G401 (cell line): ENCODE measurements at regions not wholly inside any gene's neighbourhood (a gene's known extent, or its start where the extent isn't known, plus 50 kb on each side); places are given as distances from the start of the nearest gene placed in this dataset.

Experiments used
- DNase-seq: peaks from one replicate; pipeline ENCODE4 v3.0.0-alpha.2; 2015; ENCODE audit warnings: low spot score
- in situ Hi-C: cut with HindIII; loops from 2 replicates; pipeline ENCODE4 v1.10.0; 2016; ENCODE audit warnings: low sequenced_read_pairs, mixed read lengths

DNA sequence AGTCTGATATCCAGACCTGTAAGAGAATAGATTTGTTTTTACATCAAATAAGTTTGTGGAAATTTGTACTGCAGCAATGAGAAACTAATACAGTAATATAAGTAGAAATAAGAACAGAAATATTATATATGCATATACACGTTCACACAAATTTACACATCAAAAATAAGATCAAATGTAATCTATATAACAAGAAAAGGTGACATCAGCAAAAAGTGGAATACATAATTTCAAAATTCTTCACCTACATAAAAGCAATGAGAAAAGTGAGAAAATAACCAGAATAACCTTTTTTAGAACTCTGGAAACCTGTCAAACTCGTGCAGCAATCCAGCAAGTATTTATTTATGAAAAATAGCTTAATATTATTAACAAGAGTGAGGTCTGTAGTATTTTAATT is 1124.6 kb upstream of the ATXN7L3B start:
- DNase-seq: no peak
- in situ Hi-C loops: no loop called here

- in situ Hi-C loops: no loop called here
- DNase-seq: no peak
These were observed 1123.7 kb upstream of the ATXN7L3B start for GRCh38 chr12:73413974-73414373.

GRCh38 chr12:73414926-73415325 is 1122.7 kb upstream of the ATXN7L3B start:
- in situ Hi-C loops: no loop called here
- DNase-seq: no peak

- no peak for DNase-seq
- in situ Hi-C loops: no loop called here
These were observed 1119.1 kb upstream of the ATXN7L3B start for GRCh38 chr12:73418541-73418940.

- no peak for DNase-seq
- in situ Hi-C loops: no loop called here
These were observed 1115.8 kb upstream of the ATXN7L3B start for GRCh38 chr12:73421832-73422231.

DNA sequence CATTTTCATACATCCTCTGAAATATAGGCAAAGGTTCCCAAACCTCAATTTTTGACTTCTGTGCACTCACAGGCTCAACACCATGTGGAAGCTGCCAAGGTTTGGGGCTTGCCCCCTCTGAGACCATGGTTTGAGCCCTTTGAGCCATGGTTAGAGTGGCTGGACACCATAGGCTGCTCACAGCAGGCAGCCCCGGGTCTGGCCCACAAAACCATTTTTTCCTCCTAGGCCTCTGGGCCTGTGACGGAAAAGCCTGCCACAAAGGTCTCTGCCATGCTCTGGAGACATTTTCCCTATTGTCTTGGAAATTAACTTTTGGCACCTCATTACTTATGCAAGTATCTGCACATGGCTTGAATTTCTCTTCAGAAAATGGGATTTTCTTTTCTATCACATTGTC is 1113.2 kb upstream of the ATXN7L3B start:
- DNase-seq: no peak
- in situ Hi-C loops: no loop called here

- in situ Hi-C loops: no loop called here
- DNase-seq: no peak
These were observed 1091.8 kb upstream of the ATXN7L3B start for GRCh38 chr12:73445658-73446324.

- in situ Hi-C loops: no loop called here
- no peak for DNase-seq
These were observed 1084.8 kb upstream of the ATXN7L3B start for GRCh38 chr12:73452672-73453469.

DNA sequence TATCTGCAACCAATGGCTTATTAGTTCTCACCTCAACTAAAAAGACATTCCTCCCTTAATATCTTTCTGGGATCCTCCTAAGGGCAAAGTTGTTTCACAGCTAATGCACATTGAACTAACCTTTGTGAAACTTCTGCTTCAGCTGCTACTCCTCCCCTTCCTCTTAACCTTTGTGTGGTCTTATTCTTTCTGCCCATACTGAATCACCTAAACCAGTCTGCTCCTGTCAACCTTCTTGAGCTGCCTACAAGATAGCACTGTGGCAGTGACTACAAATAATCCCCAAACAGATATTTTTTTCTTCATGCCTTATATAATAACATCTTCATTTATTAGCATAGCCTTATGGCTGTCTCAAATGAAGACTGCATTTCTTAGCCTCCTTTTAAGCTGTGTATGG is 1077.4 kb upstream of the ATXN7L3B start:
- no peak for DNase-seq
- in situ Hi-C loops: no loop called here

GRCh38 chr12:73465106-73465505 is 1072.5 kb upstream of the ATXN7L3B start:
- in situ Hi-C loops: no loop called here
- no peak for DNase-seq

- no peak for DNase-seq
- in situ Hi-C loops: no loop called here
These were observed 1051.4 kb upstream of the ATXN7L3B start for GRCh38 chr12:73486256-73486655.

DNA sequence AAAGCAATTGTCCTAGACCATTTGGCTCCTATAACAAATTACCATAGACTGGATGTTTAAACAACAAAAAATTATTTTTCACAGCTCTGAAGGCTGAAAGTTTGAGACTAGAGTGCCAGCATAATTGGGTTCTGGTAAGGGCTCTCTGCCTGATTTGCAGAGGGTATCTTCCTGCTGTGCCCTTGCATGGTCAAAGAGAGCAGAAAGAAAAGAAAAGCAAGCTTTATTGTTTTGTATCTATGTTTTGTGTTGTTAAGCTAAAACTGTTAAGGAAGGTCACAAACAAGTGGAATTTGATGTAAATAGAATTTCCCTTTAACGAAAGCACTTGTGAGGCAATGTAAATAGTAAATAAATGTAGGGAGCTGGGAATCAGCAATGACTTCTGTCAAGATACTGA is 1031.0 kb upstream of the ATXN7L3B start:
- no peak for DNase-seq
- in situ Hi-C loops: no loop called here

DNA sequence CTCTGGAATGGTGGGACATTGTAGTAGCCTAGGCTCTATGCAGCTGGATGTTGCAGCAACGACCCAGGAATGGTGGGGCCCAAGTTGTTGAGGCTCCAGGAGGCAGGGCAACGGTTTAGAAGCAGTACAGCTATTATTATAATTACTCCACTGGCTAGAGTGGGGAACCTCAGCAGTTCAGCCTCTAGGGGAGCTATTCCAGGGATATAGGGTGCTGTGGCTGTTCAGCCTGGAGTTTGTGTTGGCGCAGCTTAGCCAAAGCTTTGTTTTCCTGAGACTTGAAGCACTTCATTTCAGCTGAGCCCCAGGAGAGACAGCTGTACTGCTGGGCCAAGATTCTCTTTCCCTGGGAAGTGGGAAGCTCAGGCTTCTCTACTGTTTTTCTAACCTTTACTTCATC is 1023.0 kb upstream of the ATXN7L3B start:
- in situ Hi-C loops: no loop called here
- no peak for DNase-seq

DNA sequence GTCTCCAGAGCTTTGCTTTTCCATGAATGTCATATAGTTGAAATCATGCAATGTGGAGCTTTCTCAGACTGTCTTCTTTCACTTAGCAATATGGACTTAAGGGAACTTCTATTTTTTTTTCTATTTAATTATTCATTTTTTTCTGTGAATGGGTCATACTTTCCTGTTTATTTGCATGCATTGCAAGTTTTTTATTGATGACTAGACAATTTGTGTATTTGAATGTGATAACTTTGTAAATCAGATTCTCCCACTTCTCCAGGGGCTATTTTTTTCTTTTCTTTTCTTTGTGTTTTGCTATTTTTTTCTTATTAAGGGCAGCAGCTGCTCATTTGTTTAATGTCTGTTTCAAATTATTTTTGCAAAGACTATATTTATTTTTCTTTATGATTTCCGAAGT is 1019.8 kb upstream of the ATXN7L3B start:
- in situ Hi-C loops: no loop called here
- no peak for DNase-seq

DNA sequence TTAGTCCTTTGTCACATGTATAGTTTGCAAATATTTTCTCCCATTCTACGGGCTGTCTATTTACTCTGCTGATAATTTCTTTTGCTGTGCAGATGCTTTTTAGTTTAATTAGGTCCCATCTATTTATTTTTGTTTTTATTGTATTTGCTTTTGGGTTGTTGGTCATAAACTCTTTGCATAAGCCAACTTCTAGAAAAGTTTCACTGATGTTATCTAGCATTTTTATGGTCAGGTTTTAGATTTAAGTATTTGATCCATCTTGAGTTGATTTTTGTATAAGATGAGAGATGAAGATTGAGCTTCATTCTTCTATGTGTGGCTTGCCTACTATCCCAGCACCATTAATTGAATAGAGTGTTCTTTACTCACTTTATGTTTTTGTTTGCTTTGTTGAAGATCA is 1008.4 kb upstream of the ATXN7L3B start:
- in situ Hi-C loops: no loop called here

DNA sequence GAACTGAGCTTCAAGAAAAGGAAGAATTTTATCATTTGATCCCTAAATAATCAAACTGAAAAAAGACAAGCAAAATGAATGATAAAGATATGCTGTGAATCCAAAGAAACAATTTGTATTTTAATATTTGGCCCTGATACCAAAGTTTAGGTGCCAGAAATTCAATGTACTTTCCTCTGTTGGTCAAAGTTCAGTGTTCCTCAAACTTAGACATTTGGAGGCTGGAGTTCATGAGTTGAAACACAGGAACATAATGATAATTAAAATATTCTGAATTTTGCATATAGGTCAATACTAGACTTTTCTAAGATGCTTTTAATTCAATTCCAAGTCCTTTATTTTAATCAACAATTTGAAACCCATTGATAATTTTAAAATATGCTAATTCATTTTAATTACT is 1007.7 kb upstream of the ATXN7L3B start:
- no peak for DNase-seq
- in situ Hi-C loops: no loop called here

More for the DNA sequence above, 1008.4 kb upstream of the ATXN7L3B start:
- no peak for DNase-seq

DNA sequence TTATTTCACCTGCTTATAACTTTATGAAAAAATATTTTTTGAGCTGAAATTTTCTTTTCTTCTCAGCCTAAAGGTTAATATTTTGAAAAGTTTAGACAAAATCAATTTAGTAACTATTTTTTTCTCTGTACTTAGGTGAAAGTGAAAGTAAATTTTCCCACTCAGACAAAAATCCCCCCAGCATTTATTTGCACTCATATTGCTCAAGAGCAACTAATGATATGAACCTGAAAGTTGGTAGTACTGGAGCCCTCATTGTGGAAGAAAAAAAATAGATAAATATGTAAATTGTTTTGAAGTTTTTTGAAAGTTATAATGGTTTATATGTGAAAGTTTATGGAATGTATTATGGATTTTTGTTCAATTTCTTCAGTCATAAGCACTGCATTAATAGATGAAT is 1005.9 kb upstream of the ATXN7L3B start:
- in situ Hi-C loops: no loop called here
- DNase-seq: no peak

- in situ Hi-C loops: no loop called here
- DNase-seq: no peak
These were observed 990.2 kb upstream of the ATXN7L3B start for GRCh38 chr12:73547421-73547820.

GRCh38 chr12:73585136-73585535 is 952.5 kb upstream of the ATXN7L3B start:
- in situ Hi-C loops: no loop called here
- DNase-seq: no peak

GRCh38 chr12:73589220-73589619 is 948.4 kb upstream of the ATXN7L3B start:
- in situ Hi-C loops: no loop called here
- DNase-seq: no peak

- DNase-seq: no peak
- in situ Hi-C loops: no loop called here
These were observed 939.0 kb upstream of the ATXN7L3B start for GRCh38 chr12:73598626-73599025.
